Psoas muscle (tissue), 7 donors: ENCODE measurements at regions not wholly inside any gene's neighbourhood (a gene's known extent, or its start where the extent isn't known, plus 50 kb on each side); places are given as distances from the start of the nearest gene placed in this dataset.

Source experiments
- ATAC-seq, 4 donors: fragments of 200-7000 bp; cut with Tn5 transposase; one replicate each; pipeline ENCODE4 v1.9.1; 2020; ENCODE audit warnings: moderate library complexity in 3 of 4, mild to moderate bottlenecking in 2 of 4
- DNase-seq, 2 donors: peaks; one replicate each; pipeline ENCODE4 v3.0.0-alpha.2; 2020
- H3K27ac ChIP-seq: fragments of 200-600 bp; one replicate; pipeline ENCODE4 v1.8.0; 2022
- H3K27me3 ChIP-seq, 3 donors: fragments of 200-600 bp in 1 of 3; one replicate each; pipeline versions ENCODE4 v1.6.1 to v1.8.0; 2013 to 2022; ENCODE audit warnings: low read length in 2 of 3, mild to moderate bottlenecking in 2 of 3, moderate library complexity in 1 of 3; ENCODE audit not compliant: insufficient read depth in 3 of 3
- H3K36me3 ChIP-seq, 2 donors: fragments of 200-600 bp in 1 of 2; one replicate each; pipeline versions ENCODE4 v1.6.1 to v1.8.0; 2013 to 2022; ENCODE audit warnings: low read depth in 1 of 2, mild to moderate bottlenecking in 1 of 2, moderate library complexity in 1 of 2; ENCODE audit not compliant: insufficient read depth in 1 of 2
- H3K4me1 ChIP-seq: fragments of 200-600 bp; one replicate; pipeline ENCODE4 v1.8.0; 2022
- H3K4me3 ChIP-seq: fragments of 200-600 bp; one replicate; pipeline ENCODE4 v1.8.0; 2022; ENCODE audit warnings: mild to moderate bottlenecking
- H3K9me3 ChIP-seq: fragments of 200-600 bp; one replicate; pipeline ENCODE4 v1.8.0; 2022
- CTCF ChIP-seq: fragments of 200-600 bp; IDR thresholded peaks from one replicate; pipeline ENCODE4 v1.8.0; 2022; ENCODE audit warnings: antibody characterized with exemption
- WGBS, 3 donors: extraction: QIAGEN DNeasy Blood & Tissue Kit; methylation state at CpG; one replicate each; pipeline versions ENCODE4 v1.1.6 to v1.1.7; 2013; 5-methylcytosine and 5-hydroxymethylcytosine counted together
- intact Hi-C, 2 donors: fragments of 100-400 bp; cut with DNase I; formaldehyde crosslinking; loops; one replicate each; pipeline versions ENCODE4 v1.11.0 to v1.14.2; 2022
- donor health status: healthy with polysubstance abuse.
- donor health status: DM: no; HTN: no; CAD: no; lungs with moderate emphysema.
- donor health status: Bipolar disorder and iron deficiency.
- donor health status: healthy.
- donor health status: DM: yes; HTN: yes; CAD: no.
- donor health status: DM: no; HTN: no; CAD: no.
- donor health status: DM: yes; HTN: yes; CAD: no.

DNA sequence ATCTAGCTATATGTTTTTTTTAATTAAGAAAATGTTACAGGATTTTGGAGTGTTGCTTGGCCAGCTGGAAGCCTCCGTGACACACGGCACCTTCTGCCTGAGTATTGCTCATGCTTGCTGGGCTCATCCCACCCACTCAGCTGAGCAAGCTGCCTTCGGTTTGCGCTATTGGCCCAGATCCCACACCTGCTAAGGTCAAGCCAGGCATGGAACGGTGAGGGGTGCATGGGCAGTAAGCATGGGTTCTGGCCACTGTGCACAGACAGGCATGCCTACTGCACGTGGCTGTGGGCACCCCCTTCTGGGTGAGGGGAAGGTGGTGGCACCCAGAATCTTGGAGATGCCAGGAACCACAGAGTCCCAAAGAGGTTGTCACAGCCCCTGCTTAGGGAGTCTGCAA is 1178.4 kb upstream of the PCDH7 start:
- 79 to 85% (median 79%) methylated on average over 6 of the region's 6 CpGs for WGBS, 3 donors
- Histone ChIP-seq H3K27me3 (no peaks in the 10 kb centered on the region), H3K4me1 (no peaks in the 10 kb centered on the region), H3K9me3 (no peaks in the 10 kb centered on the region), H3K36me3 (no peaks in the 10 kb centered on the region), H3K4me3 (no peak overlapping the region), H3K27ac (no peak overlapping the region)
- ATAC-seq (no peak), DNase-seq (no peak)
- intact Hi-C loops = no loop called here
- no peak for TF ChIP-seq CTCF

GRCh38 chr4:29549342-29549741 is 1170.8 kb upstream of the PCDH7 start:
- no peaks in the 10 kb centered on the region for H3K4me1 ChIP-seq
- DNase-seq (no peak), ATAC-seq (no peak)
- no peaks in the 10 kb centered on the region for H3K9me3 ChIP-seq
- no peak overlapping the region for H3K27ac ChIP-seq
- no peaks in the 10 kb centered on the region for H3K27me3 ChIP-seq
- no peak for TF ChIP-seq CTCF
- H3K36me3 ChIP-seq = no peaks in the 10 kb centered on the region
- intact Hi-C loops = no loop called here
- H3K4me3 ChIP-seq = no peak overlapping the region

DNA sequence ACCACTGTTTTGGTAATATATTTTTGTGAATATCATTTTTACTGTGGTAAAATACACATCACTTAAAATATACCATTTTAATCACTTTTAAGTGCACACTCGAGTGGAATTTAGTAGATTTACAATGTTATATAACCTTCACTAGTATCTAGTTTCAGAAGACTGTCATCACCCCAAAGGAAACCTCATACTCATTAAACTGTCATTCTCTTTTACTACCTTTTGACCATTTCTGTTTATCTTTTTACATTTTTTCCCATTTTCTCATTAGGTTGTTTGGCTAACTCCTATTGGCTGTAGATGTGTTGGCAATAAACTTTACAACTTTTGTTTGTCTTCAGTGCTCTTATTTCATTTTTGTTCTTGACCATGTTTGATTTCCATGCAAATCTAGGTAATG is 1168.3 kb upstream of the PCDH7 start:
- Histone ChIP-seq H3K36me3 (no peaks in the 10 kb centered on the region), H3K27ac (no peak overlapping the region), H3K4me3 (no peak overlapping the region), H3K9me3 (no peaks in the 10 kb centered on the region), H3K27me3 (no peaks in the 10 kb centered on the region), H3K4me1 (no peaks in the 10 kb centered on the region)
- WGBS, 3 donors = 29 to 52% (median 48%) methylated on average over 1 of the region's 1 CpG
- intact Hi-C loops = no loop called here
- no peak for TF ChIP-seq CTCF
- ATAC-seq = no peak
- DNase-seq = no peak

DNA sequence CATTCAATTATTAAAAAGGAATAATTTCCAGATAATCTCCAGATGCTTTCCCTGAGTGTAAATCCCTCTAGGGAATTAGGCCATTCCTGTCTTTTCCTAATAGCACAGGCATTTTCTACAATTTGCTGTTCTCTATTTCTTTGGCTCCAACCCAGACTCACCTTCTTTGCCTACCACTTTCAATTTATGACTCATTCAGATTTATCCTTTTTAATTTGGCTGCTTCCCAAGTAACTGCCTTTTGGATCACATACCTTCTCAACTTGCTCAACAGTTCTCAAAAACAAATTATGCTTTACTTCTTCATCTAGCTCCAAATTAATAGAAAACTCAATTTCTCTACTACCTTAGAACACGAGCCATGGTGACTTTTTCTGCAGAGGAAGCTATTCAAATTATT is 1166.3 kb upstream of the PCDH7 start:
- H3K36me3 ChIP-seq = no peaks in the 10 kb centered on the region
- intact Hi-C loops = no loop called here
- no peak for ATAC-seq

More for the DNA sequence above, 1166.3 kb upstream of the PCDH7 start:
- H3K27ac ChIP-seq = no peak overlapping the region
- no peaks in the 10 kb centered on the region for H3K9me3 ChIP-seq
- DNase-seq = no peak
- no peak overlapping the region for H3K4me3 ChIP-seq
- 66 to 83% (median 78%) methylated on average over 1 of the region's 1 CpG for WGBS, 3 donors
- no peaks in the 10 kb centered on the region for H3K4me1 ChIP-seq
- no peak for TF ChIP-seq CTCF
- H3K27me3 ChIP-seq = no peaks in the 10 kb centered on the region
